HL-60 (cell line): ENCODE measurements at regions not wholly inside any gene's neighbourhood (a gene's known extent, or its start where the extent isn't known, plus 50 kb on each side); places are given as distances from the start of the nearest gene placed in this dataset.

ENCODE experiments used
- TF ChIP-seq, protein P1 (sequence below): IDR thresholded peaks from one replicate; pipeline ENCODE4 v1.5.1; 2011; ENCODE audit warnings: low read length, control low read depth, inconsistent platforms; ENCODE audit not compliant: insufficient read depth
- TF ChIP-seq, protein P2 (sequence below): IDR thresholded peaks from 2 replicates; pipeline ENCODE4 v1.6.1; 2012; ENCODE audit warnings: low read depth; ENCODE audit not compliant: insufficient replicate concordance

DNA sequence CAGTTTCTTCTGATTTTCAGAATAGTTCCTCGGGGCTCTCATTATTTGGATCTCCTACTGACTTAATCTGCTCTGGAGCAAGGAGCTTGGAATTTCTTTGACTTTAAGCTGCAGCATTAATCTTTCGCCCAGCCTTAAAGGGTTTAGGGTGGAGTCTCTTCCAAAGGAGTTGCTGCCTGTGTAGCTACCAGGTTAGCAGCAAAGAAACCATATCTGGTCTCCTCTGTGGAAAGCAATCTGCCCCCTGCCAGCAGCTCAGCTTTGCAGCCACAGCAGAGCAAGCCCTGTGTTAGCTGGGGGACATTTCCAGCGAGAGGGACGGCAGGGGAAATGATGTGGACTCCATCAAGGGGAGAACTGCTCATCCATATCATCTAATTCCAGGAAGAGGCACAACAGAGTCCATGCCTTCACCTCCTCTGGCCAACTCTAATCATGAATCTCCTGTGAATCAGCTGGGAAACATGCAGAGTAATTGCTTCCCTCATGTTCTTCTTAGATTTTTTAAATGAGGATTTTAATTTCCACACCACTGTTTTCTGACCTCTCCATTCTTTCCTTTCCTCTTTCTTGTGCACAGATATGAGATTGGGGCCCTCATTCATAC lies 827.6 kb upstream of the CA10 start:
- TF ChIP-seq, protein P1, sequence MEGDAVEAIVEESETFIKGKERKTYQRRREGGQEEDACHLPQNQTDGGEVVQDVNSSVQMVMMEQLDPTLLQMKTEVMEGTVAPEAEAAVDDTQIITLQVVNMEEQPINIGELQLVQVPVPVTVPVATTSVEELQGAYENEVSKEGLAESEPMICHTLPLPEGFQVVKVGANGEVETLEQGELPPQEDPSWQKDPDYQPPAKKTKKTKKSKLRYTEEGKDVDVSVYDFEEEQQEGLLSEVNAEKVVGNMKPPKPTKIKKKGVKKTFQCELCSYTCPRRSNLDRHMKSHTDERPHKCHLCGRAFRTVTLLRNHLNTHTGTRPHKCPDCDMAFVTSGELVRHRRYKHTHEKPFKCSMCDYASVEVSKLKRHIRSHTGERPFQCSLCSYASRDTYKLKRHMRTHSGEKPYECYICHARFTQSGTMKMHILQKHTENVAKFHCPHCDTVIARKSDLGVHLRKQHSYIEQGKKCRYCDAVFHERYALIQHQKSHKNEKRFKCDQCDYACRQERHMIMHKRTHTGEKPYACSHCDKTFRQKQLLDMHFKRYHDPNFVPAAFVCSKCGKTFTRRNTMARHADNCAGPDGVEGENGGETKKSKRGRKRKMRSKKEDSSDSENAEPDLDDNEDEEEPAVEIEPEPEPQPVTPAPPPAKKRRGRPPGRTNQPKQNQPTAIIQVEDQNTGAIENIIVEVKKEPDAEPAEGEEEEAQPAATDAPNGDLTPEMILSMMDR: no peak
- TF ChIP-seq, protein P2, sequence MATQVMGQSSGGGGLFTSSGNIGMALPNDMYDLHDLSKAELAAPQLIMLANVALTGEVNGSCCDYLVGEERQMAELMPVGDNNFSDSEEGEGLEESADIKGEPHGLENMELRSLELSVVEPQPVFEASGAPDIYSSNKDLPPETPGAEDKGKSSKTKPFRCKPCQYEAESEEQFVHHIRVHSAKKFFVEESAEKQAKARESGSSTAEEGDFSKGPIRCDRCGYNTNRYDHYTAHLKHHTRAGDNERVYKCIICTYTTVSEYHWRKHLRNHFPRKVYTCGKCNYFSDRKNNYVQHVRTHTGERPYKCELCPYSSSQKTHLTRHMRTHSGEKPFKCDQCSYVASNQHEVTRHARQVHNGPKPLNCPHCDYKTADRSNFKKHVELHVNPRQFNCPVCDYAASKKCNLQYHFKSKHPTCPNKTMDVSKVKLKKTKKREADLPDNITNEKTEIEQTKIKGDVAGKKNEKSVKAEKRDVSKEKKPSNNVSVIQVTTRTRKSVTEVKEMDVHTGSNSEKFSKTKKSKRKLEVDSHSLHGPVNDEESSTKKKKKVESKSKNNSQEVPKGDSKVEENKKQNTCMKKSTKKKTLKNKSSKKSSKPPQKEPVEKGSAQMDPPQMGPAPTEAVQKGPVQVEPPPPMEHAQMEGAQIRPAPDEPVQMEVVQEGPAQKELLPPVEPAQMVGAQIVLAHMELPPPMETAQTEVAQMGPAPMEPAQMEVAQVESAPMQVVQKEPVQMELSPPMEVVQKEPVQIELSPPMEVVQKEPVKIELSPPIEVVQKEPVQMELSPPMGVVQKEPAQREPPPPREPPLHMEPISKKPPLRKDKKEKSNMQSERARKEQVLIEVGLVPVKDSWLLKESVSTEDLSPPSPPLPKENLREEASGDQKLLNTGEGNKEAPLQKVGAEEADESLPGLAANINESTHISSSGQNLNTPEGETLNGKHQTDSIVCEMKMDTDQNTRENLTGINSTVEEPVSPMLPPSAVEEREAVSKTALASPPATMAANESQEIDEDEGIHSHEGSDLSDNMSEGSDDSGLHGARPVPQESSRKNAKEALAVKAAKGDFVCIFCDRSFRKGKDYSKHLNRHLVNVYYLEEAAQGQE: no peak
